ENCODE measurements at regions not wholly inside any gene's neighbourhood (a gene's known extent, or its start where the extent isn't known, plus 50 kb on each side); places are given as distances from the start of the nearest gene placed in this dataset.

- TF ChIP-seq CTCF (IDR thresholded peaks at IDR 0.05) (no peak), POLR2A (IDR thresholded peaks at IDR 0.05) (no peak)
These were observed 133.7 kb upstream of the NAMPT start for GRCh38 chr7:106418526-106418925.
